WTC11 (cell line): ENCODE measurements at regions not wholly inside any gene's neighbourhood (a gene's known extent, or its start where the extent isn't known, plus 50 kb on each side); places are given as distances from the start of the nearest gene placed in this dataset.

Experiments used
- CTCF ChIP-seq: fragments of 200-600 bp; IDR thresholded peaks from 2 replicates; pipeline ENCODE4 v1.8.0; 2022; ENCODE audit warnings: antibody characterized with exemption
- EMX1 ChIP-seq: fragments of 250-450 bp; sonication (Bioruptor Pico); IDR thresholded peaks from 2 replicates; pipeline ENCODE4 v1.8.0; 2021; ENCODE audit warnings: mild to moderate bottlenecking
- NR2C2 ChIP-seq: sonication (generic); formaldehyde crosslinking; IDR thresholded peaks from 2 replicates; pipeline ENCODE4 v1.8.0; 2022; ENCODE audit warnings: mild to moderate bottlenecking, missing genetic modification reagents

- TF ChIP-seq CTCF (no peak), EMX1 (CRISPR knock-in tag) (no peak), NR2C2 (no peak)
These were observed 111.1 kb upstream of the SPOPL start for GRCh38 chr2:138390316-138390945.
